Amniotic stem cell (primary cell): ENCODE measurements at regions not wholly inside any gene's neighbourhood (a gene's known extent, or its start where the extent isn't known, plus 50 kb on each side); places are given as distances from the start of the nearest gene placed in this dataset.
A peak's percentile ranks its signal among the peaks of the same experiment; 100 is the strongest.

Experiments
- DNase-seq: peaks from one replicate; lab custom pipeline; 2025; lab: John Stamatoyannopoulos, UW

DNA sequence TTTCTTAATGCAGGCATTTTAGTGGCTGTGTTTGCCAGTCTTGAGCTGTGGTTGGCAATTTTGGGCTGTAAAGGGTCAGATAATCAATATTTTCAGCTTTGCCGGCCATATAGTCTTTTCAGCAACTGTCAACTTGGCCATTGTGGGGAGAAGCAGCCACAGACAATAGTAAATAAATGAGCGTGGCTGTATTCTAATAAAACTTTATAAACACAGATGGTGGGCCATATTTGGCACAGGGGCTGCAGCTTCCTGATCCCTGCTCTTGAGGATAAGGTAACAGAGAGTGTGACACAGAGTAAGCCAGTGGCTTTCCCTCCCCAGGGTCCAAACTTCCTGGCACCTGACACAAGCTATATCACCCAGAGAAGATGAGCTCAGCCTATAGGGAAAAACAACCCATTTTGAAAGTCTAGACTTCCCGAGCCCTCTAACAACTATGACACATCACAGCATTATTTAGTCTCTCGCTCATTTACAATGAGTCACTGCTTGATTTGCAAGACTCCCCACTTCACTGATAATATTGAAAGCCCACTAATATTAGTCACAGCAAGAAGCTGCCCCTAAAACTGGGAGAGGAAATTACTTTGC is 163.1 kb upstream of the TMPO start:
- peak; percentile 2 for DNase-seq

DNA sequence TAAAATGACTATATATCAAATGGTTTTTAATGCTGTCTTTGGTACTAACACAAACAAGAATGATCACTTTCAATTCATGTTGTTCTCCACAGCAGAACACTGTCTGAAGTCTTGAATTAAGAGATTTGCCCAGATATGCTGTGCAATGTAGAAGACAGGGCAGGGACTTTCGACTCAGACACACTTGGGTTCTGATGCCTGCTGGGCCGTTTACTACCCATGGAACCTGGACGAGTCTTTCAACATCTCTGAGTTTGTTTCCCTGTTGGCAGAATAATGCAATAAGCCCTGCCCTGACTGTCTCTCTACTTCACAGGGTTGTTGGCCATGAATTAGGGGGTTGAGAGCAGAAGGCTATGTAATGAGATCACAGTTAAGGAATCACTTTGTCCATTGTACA is 162.6 kb upstream of the TMPO start:
- no peak for DNase-seq

DNA sequence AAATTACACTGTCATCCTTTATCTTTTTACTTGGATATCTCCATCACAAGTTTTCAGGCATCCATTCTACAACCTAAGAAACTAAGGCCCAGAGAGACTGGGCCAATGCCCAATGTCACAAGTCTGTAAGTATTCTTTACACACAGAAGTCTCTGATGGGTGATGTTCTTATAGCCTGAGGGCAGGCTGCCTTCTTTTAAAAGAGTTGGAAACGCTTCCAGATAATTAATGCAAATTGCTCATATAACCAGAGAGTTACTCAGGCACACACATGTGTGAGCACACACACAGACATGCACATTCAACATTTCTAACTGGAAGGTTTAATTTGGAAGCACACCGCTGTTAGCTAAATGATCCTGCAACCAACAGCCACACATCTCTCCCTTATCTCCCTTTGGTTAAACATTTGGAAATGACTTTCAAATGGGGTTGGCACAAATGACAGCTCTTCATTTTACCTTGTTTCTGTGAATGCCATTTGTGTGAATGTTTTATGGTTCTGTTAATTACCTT is 160.8 kb upstream of the TMPO start:
- no peak for DNase-seq

DNA sequence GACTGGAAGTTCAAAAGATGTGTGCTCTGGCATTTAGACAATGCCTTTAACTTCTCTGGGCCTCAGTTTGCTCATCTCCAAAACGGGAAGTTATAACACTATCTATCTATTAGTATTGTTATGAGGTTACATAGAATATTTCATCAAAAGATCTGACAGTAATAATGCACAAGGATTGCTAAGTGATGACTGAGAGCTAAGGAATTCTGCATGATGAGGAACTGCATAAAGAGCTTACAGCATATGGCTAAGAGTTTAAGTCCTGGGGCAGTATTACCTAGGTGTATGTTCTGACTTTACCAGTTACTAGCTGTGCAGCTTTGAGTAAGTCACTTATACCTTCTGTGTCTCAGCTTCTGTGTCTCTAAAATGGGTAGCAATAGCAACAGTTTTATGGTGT is 160.1 kb upstream of the TMPO start:
- no peak for DNase-seq

DNA sequence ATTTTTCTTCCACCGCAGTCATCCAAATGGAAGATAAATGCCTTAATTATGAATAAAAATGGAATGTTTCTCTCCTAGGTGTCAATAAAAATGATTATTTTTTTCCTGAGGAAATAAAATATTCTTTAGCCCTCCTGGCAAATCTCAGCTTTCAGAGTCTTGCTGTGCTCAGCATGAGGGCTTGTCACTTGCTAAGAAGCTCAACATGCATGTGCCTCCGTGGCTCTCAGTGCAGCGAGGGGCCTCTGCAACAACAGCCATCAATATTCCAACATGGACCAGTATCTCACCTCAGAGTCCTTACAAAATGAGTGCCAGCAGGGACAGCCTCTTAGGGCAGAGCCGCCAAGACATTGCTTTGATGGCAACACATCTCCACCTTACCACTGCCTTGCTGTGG is 159.5 kb upstream of the TMPO start:
- no peak for DNase-seq

DNA sequence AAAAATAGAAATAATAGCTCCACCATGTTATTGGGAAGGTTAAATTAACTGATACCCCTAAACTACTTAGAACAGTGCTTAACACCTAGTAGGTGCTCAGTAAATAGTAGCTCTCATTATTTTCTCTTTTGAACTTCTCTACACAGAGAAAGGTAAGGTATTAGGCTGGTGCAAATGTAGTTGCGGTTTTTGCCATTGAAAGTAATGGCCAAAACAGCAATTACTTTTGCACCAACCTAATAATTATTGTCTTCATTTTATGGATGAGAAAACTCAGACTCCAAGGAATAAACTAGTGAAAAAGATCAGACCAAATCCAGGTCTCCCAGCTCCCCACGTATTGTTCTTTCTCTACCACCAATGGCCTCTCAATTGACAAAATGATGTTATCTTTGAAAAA is 157.2 kb upstream of the TMPO start:
- no peak for DNase-seq

DNA sequence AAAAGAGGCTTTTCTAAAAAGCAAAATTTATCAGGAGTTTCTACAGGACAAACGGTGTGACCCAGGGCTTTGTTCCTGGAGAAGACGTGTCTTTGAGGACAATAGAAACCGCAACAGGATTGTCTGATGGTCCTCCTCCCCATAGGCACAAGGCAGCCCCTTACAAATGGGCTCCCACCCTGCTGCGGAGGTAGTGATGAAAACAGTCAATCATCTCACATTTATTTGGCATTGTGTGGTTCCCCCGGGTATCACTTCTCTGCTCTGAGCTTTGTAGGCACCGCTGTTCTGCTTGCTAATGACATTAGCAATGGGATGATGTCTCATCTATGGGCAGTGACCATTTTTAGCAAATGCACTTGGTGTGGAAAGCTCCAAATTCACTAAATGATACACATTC is 155.5 kb upstream of the TMPO start:
- no peak for DNase-seq

DNA sequence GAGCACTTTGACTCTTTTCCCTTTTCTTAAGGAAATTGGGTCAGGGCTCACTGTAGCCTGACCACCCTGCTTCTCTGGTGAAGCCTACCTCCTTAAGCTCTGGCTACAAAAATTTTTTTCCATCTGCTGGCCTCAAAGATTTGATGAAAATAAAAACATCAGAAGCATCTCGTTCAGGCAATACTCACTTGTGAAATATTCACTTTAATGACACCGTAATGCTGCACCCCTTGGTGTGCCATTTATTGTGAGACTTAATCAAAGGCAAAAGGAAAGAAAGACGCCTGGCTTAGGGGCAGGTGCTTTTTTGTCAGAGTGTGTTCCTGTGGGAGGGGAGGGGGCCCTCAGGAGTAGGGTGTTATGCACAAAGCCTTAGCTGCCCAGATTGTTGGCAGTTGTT is 155.0 kb upstream of the TMPO start:
- no peak for DNase-seq

DNA sequence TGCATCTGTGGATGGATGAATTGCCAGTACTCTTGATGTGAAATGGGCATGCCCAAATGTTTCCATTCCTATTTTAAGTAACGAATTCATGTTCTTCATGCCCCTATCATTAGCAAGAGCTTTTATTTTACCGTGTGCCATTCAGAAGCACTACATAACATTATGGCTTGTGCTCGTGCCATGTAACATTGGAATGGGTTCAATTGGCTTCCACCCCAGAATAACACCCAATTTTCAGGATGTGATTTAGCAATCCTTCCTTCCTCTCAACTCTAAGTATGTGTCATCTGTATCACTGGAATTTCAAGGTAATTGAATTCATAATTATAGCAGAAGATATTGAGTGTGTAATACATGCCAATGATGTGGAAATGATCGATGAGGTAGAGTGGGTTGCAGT is 145.8 kb upstream of the TMPO start:
- no peak for DNase-seq

DNA sequence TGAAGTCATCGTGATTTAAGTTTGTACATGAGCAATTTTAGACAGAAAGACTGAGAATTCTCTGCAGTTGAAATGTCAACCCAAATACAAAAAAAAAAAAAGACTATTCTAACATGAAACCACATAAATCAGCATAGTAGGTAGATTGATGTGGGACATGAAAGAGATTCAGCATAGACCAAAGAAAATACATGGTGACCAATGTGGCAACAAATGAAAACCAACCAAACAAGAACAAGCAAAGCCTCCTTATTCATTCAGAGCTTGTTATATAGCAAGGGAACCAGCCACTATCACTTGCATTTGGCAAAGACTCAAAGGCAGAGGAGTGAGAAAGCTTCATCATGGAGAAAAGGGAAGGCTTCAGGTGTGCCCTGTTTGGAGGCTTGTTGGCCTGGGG is 144.4 kb upstream of the TMPO start:
- no peak for DNase-seq

DNA sequence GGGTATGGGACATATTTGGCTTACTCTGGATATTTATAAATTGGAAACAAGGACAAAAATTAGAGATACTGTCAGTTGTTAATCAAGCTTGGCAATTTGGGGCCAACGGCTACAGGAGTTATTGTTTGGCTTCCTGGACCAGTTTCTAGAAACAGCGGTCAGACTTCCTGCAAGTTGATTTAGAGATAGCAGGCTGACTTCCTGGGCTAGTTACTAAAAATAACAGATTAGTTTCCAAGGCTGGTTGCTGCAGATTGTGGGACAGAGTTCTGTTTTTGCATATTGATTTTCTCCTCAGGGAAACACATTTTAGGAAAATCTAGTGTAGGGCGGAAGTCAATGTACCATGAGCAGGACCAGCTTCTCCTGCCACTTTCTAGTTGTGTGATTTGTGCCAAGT is 144.0 kb upstream of the TMPO start:
- no peak for DNase-seq

DNA sequence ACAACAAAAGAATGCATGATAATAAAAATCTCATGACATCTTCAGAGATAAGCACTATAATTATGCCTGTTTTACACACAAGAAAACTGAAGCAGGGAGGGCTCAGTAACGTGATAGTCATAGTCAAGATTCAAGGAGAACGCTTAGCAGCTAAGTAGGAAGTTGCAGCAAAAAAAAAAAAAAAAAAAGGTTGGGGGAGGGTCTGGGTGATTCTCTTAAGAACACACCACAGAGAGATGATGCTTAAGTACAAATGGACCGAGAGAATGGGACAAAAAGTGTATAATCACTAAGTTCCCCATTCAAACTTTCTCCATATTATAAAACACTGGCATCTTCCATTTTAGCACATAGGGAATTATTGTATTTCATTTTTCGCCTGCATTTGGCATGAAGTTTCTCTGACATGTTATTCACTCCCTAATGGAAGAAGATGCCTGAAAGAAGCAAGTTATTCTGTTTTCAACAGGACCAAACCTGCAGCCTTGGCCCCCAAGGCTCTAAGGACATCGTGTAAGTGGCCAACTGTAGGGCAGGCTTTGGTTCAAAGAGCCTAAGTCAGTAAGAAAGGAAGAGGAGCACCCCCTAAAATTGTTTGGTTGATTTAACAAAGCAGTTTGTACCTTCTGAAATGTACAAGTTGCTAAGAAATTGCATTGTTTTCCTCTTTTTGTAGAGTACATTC is 142.9 kb upstream of the TMPO start:
- DNase-seq: no peak

DNA sequence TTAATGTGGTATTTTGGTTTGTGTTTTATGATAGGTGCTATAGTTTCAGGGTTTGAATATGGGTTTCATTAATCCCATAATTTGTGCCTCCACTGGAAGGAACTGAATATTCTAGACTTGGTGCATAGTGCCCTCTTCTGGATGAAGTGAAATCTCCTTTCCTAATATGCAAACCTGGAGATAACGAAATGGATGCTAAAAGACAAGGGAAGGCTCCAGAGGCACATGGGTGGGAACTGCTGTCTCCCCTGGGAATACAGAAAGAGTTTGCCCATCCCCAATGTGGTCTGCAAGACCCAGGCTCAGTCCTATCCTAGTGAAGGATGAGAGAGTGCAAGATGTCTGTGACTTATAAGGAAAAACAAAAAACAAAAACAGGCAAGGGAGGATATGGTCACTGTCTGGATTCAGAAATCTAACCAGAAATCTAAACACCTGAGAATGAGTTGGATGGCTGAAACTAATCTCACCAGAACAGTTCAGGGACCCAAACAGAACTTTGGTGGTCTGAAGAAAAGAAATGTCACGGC is 142.3 kb upstream of the TMPO start:
- no peak for DNase-seq

DNA sequence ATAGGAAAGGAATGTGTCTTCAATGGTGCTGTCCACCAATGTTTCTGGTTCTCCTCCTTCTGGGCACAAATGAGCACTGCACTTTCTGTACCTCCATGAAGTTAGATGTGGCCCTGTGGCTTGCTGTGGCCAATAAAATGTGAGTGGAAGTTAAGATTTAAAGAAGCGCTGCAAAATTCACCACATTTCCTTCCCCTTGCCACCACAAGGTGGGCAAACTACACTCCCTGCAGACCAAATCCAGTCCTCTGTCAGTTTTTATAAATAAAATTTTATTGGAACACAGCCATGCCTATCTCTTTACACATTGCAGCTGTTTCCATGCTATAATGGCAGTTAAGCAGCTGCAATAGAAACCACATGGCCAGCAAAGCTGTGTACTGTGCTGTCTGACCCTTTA is 141.4 kb upstream of the TMPO start:
- no peak for DNase-seq

DNA sequence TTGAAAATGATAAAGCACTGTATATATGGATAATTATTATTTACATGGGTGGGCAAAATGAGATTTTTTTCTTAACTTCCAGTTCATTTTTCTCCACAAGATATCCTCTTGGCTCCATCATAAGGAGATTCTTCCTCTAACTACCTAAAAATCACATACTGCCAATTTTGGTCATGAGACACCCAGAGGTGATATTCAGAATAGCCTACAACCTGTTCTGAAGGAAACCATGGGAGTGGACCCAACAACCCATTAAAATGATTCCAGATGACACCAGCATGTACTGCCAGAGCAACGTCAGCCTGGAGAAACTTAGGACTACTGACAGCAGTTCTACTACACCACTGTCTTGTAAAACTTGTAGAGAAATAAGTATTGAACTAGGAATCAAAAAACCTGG is 136.3 kb upstream of the TMPO start:
- DNase-seq: no peak

DNA sequence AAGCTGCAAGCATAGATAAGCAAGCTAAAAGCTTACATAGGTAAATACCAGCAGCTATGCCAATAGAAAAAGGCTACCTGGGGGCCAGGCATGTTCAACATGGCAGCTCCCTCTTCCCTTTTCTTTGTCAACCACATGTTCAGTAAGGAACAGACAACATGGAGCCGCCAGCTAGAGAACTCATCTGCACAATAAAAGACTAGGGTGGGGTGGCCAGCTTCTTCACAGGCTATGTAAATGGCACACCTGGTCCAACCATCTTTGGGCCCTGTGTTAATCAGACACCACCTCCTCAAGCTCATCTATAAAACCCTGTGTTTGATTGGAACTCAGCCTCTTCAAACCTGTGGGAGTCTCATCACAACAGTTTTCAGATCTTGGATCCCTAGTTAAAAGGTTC is 129.7 kb upstream of the TMPO start:
- no peak for DNase-seq

DNA sequence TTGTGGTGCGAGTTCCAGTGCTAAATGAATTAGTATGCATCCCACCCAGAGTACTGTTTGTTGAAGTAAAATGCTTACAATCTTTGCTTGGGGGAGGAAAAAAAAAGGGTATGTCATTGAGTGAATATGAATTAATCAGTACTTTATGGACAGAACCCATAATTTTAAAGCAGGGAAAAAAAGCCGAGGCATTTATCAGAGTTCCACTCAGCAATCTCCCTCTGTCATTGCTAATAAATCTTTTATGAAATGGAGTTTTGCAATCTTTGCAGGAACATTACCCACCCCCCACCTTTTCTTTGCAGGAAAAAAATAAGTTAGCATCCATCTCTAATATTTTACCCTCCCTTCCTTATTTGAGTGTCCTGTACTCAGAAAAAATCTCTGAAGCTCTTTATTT is 127.9 kb upstream of the TMPO start:
- DNase-seq: no peak

DNA sequence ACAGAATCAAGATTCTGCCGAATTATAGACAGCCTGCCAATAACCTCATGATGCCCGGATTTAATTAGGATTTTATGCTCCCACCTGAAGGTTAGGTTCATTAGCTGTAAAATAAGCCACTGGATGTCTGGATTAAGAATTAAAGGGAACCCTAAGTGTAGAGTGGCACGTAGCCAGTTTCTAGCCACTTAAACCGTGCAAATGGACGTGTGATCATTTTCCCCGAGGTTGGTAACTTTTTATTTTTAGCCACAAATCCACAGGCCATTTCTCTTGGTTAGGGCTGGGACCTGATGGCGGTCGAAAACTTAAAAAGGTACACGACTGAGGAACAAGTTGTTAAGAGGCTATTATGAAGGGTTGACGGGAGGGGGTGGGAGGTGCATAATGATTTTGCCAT is 127.3 kb upstream of the TMPO start:
- DNase-seq: no peak

DNA sequence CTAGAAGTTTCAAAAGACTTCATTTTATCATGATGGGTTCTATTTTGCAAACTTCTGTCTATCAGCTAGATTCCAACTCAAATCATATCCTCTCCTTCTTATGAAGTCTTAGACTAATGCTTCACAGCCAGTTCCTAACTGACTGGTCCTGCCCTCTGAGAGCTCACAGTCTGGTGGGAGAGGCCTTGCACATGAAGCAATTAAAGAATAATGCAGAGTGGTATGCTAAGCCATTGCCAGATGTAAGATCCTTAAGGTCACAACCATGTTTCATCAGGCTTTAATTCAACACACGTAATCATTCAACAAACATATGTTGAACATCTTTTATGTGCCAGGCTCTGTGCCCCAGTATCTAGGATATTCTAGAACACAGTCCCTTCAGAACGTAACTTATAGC is 125.8 kb upstream of the TMPO start:
- DNase-seq: no peak

DNA sequence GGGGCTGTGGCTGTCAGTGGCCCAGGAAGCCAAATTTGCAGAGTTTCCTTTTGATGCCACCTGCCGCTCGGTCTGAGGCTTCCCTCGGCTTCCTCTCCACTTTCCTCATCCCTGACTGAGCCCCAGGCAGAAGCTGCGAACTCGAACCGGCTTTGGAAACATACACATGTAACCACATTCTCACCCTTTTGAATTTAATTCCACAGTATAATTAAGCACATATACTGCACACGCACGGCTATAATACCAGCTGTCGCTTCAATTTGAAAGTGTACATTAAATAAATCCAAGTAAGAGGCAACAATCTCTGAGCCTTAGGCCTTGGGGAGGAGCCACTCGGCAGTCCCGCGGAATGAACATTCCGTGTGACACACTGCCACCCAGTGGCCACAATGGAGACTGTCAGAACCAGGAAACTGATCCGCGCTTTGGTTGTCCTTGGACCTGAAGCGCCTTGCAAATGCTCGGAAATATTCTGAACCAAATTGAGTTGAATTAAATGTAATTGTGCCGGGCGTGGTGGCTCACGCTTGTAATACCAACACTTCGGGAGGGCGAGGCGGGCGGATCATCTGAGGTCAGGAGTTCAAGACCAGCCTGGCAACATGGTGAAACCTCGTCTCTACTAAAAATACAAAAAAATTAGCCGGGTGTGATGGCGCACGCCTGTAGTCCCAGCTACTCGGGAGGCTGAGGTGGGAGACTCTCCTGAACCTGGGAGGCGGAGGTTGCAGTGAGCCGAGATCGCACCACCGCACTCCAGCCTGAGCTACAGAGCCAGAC is 117.9 kb upstream of the TMPO start:
- peak; percentile 49 for DNase-seq

DNA sequence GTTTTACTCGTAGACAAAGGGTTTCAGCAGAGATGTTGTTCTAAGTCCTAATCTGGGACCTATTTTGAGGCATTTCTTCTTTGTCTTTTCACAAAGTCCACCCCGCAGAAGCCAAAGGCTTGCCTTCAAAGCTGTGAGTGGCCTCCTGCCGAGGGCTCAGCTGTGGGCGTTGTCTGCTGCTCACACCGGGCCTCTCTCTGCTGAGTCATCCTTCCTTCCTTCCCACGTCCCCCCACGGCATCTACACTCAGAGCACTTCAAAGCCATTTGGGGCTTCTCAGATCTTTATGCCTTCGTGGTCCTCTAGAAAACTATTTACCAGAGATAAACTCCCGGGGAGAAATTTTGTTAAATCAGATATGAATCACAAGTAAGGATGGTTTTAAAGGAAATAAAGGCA is 115.9 kb upstream of the TMPO start:
- DNase-seq: peak; percentile 5

DNA sequence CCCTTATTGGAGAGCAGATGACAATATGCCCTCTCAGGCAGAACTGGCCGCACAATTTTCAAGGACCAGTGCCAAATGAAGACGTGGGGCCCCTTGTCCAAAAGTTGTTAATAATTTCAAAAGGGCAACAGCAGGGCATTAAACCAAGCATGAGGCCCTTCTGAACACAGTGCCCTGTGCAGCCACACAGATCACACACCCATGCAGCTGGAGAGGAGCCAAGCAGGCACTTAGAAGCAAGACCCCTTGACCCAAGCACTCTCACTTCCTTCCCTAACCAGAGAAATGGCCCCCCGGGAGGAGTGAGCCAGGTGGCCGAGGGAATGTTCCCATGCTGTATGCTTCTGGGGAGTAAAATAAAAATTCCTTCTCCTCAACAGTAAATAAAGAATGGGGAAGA is 114.0 kb upstream of the TMPO start:
- no peak for DNase-seq

DNA sequence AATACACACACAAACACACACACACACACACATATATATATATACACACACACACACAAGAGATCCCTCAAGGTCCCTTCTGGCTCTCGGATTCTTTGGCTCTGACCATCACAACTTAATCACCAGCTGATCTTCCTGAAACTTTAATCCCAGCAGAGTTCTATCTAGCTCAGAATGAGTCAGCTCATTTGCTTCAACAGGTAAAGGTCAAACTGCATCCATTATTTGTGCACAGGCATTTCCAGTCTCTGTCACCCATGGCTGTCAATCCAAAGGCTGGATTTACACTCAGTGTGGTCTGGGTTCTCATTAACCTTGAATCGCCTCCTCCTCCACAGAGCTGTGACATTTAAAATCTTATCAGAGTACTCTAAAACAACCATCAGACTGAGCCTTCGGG is 113.3 kb upstream of the TMPO start:
- DNase-seq: no peak
